Panc1 (cell line): ENCODE measurements at regions not wholly inside any gene's neighbourhood (a gene's known extent, or its start where the extent isn't known, plus 50 kb on each side); places are given as distances from the start of the nearest gene placed in this dataset.

Experiments used
- POLR2AphosphoS5 ChIP-seq: IDR thresholded peaks from 2 replicates; pipeline ENCODE4 v1.6.1; 2012; ENCODE audit warnings: mild to moderate bottlenecking, low read depth, low read length, moderate library complexity
- SIN3A ChIP-seq: IDR thresholded peaks from 2 replicates; pipeline ENCODE4 v1.6.1; 2012; ENCODE audit warnings: low read depth, mild to moderate bottlenecking, low read length, moderate library complexity, borderline replicate concordance; ENCODE audit not compliant: insufficient read depth
- TCF7L2 ChIP-seq: IDR thresholded peaks from 2 replicates; pipeline ENCODE4 v1.6.1; 2011; ENCODE audit warnings: mild to moderate bottlenecking, low read depth, low read length, inconsistent platforms
- TF ChIP-seq, protein P1 (sequence below): fragments of 450-650 bp; IDR thresholded peaks from 2 replicates; pipeline ENCODE4 v1.5.1; 2017; ENCODE audit warnings: mild to moderate bottlenecking
- TF ChIP-seq, protein P2 (sequence below), 2 experiments: IDR thresholded peaks; 2 replicates each; pipeline ENCODE4 v1.6.1; 2011 to 2012; ENCODE audit warnings: low read depth in 2 of 2, control low read depth in 1 of 2, low read length in 1 of 2, mild to moderate bottlenecking in 1 of 2, moderate library complexity in 1 of 2; ENCODE audit not compliant: insufficient read depth in 1 of 2

DNA sequence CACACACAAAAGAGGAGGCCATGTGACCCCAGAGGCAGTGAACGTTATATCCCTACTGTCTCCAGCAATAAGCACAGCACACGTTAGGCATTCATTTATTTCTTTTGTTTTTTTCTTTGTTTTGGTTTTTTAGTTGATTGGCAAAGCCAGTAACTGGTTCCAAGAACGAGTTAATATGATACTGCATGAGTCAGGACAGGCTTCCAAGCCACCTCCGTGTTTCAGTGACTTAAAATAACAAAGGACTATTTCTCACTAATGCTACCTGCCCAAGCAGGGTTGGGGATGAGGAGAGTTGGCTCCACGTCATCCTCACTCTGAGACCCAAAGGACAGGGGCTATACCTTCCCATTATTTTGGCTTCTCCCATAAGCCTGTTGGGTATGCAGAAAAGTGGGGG, 130.5 kb downstream of the ST8SIA2 start:
- TF ChIP-seq, protein P1, sequence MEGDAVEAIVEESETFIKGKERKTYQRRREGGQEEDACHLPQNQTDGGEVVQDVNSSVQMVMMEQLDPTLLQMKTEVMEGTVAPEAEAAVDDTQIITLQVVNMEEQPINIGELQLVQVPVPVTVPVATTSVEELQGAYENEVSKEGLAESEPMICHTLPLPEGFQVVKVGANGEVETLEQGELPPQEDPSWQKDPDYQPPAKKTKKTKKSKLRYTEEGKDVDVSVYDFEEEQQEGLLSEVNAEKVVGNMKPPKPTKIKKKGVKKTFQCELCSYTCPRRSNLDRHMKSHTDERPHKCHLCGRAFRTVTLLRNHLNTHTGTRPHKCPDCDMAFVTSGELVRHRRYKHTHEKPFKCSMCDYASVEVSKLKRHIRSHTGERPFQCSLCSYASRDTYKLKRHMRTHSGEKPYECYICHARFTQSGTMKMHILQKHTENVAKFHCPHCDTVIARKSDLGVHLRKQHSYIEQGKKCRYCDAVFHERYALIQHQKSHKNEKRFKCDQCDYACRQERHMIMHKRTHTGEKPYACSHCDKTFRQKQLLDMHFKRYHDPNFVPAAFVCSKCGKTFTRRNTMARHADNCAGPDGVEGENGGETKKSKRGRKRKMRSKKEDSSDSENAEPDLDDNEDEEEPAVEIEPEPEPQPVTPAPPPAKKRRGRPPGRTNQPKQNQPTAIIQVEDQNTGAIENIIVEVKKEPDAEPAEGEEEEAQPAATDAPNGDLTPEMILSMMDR, result no peak
- TF ChIP-seq POLR2AphosphoS5 (no peak), SIN3A (no peak), TCF7L2 (no peak)
- TF ChIP-seq, protein P2, sequence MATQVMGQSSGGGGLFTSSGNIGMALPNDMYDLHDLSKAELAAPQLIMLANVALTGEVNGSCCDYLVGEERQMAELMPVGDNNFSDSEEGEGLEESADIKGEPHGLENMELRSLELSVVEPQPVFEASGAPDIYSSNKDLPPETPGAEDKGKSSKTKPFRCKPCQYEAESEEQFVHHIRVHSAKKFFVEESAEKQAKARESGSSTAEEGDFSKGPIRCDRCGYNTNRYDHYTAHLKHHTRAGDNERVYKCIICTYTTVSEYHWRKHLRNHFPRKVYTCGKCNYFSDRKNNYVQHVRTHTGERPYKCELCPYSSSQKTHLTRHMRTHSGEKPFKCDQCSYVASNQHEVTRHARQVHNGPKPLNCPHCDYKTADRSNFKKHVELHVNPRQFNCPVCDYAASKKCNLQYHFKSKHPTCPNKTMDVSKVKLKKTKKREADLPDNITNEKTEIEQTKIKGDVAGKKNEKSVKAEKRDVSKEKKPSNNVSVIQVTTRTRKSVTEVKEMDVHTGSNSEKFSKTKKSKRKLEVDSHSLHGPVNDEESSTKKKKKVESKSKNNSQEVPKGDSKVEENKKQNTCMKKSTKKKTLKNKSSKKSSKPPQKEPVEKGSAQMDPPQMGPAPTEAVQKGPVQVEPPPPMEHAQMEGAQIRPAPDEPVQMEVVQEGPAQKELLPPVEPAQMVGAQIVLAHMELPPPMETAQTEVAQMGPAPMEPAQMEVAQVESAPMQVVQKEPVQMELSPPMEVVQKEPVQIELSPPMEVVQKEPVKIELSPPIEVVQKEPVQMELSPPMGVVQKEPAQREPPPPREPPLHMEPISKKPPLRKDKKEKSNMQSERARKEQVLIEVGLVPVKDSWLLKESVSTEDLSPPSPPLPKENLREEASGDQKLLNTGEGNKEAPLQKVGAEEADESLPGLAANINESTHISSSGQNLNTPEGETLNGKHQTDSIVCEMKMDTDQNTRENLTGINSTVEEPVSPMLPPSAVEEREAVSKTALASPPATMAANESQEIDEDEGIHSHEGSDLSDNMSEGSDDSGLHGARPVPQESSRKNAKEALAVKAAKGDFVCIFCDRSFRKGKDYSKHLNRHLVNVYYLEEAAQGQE (IDR thresholded peaks at IDR 0.05; ENCODE audit: insufficient read depth in 1 of 2, low read depth in 2 of 2, low read length in 1 of 2), result no peak
